Cardiac muscle cell (in vitro differentiated cells and primary cell): ENCODE measurements at regions not wholly inside any gene's neighbourhood (a gene's known extent, or its start where the extent isn't known, plus 50 kb on each side); places are given as distances from the start of the nearest gene placed in this dataset.

Source experiments
- DNase-seq, 2 donors: peaks; one replicate each; pipeline versions ENCODE4 v3.0.0 to v3.0.0-alpha.2; 2010 to 2017; ENCODE audit warnings: low read depth in 1 of 2, low spot score in 1 of 2
- H3K27ac ChIP-seq: fragments of 200-600 bp; sonication (generic); 2 replicates; pipeline ENCODE4 v1.5.1; 2016
- H3K27me3 ChIP-seq: fragments of 200-600 bp; sonication (generic); 2 replicates; pipeline ENCODE4 v1.6.0; 2016; ENCODE audit warnings: control low read depth
- H3K36me3 ChIP-seq: fragments of 200-600 bp; sonication (generic); 2 replicates; pipeline ENCODE4 v1.5.1; 2016; ENCODE audit warnings: control low read depth
- H3K4me1 ChIP-seq: fragments of 200-600 bp; sonication (generic); 2 replicates; pipeline ENCODE4 v1.8.1; 2017; ENCODE audit warnings: low read depth, mild to moderate bottlenecking, mixed run types
- H3K4me3 ChIP-seq: fragments of 200-600 bp; sonication (generic); 2 replicates; pipeline ENCODE4 v1.5.1; 2016; ENCODE audit warnings: mild to moderate bottlenecking
- H3K9me3 ChIP-seq: fragments of 200-600 bp; sonication (generic); 2 replicates; pipeline ENCODE4 v1.5.1; 2017; ENCODE audit warnings: low read depth, mild to moderate bottlenecking, control low read depth
- TF ChIP-seq, protein P1 (sequence below): IDR thresholded peaks from 2 replicates; pipeline ENCODE4 v1.5.1; 2012; ENCODE audit warnings: low read depth, mild to moderate bottlenecking, low read length

DNA sequence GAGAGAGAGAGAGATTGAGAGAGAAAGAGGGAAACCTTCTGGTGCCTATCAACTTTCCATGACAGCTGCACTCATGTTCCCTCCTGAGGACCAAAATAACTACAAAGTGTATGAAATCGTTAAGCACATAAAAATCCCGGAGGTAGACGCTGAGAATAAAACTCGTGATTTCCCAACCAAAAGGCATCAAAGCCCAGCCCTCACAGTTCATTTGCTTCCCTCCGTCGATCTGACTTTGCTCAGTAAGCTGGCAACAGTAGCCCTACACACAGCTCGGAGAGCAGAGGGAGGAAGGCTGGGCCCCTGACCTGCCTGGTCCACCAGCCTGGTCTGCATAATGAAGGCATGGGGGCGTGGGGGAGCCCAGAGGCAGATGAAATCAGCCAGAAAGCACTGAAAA is 273.9 kb upstream of the ZFHX3 start:
- Histone ChIP-seq H3K27ac (no peak overlapping the region), H3K9me3 (no peaks in the 10 kb centered on the region), H3K4me3 (no peak overlapping the region), H3K4me1 (peaks cover 10% of the 10 kb centered on the region), H3K27me3 (no peaks in the 10 kb centered on the region), H3K36me3 (no peaks in the 10 kb centered on the region)
- peak in 1 of 2 donors; percentile 15 for DNase-seq
- TF ChIP-seq, protein P1, sequence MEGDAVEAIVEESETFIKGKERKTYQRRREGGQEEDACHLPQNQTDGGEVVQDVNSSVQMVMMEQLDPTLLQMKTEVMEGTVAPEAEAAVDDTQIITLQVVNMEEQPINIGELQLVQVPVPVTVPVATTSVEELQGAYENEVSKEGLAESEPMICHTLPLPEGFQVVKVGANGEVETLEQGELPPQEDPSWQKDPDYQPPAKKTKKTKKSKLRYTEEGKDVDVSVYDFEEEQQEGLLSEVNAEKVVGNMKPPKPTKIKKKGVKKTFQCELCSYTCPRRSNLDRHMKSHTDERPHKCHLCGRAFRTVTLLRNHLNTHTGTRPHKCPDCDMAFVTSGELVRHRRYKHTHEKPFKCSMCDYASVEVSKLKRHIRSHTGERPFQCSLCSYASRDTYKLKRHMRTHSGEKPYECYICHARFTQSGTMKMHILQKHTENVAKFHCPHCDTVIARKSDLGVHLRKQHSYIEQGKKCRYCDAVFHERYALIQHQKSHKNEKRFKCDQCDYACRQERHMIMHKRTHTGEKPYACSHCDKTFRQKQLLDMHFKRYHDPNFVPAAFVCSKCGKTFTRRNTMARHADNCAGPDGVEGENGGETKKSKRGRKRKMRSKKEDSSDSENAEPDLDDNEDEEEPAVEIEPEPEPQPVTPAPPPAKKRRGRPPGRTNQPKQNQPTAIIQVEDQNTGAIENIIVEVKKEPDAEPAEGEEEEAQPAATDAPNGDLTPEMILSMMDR: no peak

DNA sequence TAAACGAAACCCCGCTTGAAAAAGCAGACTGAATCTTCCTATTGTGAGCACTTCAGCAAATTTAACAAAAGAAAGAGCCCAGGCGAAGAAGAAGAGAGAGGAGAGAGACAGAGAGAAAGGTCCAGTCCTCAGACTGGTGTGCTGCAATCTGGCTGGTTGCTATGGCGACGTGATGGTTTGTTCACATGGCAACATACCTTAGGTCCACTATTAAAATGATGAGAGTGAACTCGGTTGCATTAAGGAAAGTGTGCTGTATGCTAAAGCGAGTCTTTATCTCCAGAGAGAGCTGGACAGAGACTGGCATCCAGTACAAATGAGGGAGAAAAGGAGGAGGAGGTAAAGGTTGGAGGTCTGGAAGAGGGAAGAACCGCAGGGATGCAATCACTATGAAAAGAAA is 271.8 kb upstream of the ZFHX3 start:
- Histone ChIP-seq H3K4me1 (peaks cover 10% of the 10 kb centered on the region), H3K27me3 (no peaks in the 10 kb centered on the region), H3K9me3 (no peaks in the 10 kb centered on the region), H3K4me3 (no peak overlapping the region), H3K27ac (no peak overlapping the region), H3K36me3 (no peaks in the 10 kb centered on the region)
- no peak for DNase-seq
- TF ChIP-seq, protein P1: no peak

GRCh38 chr16:73319261-73319660 is 271.3 kb upstream of the ZFHX3 start:
- Histone ChIP-seq H3K27ac (no peak overlapping the region), H3K4me3 (no peak overlapping the region), H3K36me3 (no peaks in the 10 kb centered on the region), H3K9me3 (no peaks in the 10 kb centered on the region), H3K27me3 (no peaks in the 10 kb centered on the region), H3K4me1 (peaks cover 10% of the 10 kb centered on the region)
- TF ChIP-seq, protein P1: no peak
- no peak for DNase-seq

- TF ChIP-seq, protein P1: no peak
- no peak overlapping the region for H3K27ac ChIP-seq
- H3K36me3 ChIP-seq: no peaks in the 10 kb centered on the region
- H3K4me3 ChIP-seq: no peak overlapping the region
- peaks cover 10% of the 10 kb centered on the region for H3K4me1 ChIP-seq
- no peaks in the 10 kb centered on the region for H3K27me3 ChIP-seq
- DNase-seq: no peak
- H3K9me3 ChIP-seq: no peaks in the 10 kb centered on the region
Observed at GRCh38 chr16:73317321-73317857, 269.5 kb upstream of the ZFHX3 start.

GRCh38 chr16:73315645-73316044 is 267.7 kb upstream of the ZFHX3 start:
- H3K27ac ChIP-seq: no peak overlapping the region
- DNase-seq: no peak
- H3K4me3 ChIP-seq: no peak overlapping the region
- peaks cover 9% of the 10 kb centered on the region for H3K4me1 ChIP-seq
- no peaks in the 10 kb centered on the region for H3K27me3 ChIP-seq
- no peaks in the 10 kb centered on the region for H3K36me3 ChIP-seq
- H3K9me3 ChIP-seq: no peaks in the 10 kb centered on the region
- TF ChIP-seq, protein P1: no peak

GRCh38 chr16:73313950-73314349 is 266.0 kb upstream of the ZFHX3 start:
- Histone ChIP-seq H3K27ac (no peak overlapping the region), H3K9me3 (no peaks in the 10 kb centered on the region), H3K36me3 (no peaks in the 10 kb centered on the region), H3K27me3 (no peaks in the 10 kb centered on the region), H3K4me3 (no peak overlapping the region), H3K4me1 (peaks cover 9% of the 10 kb centered on the region)
- TF ChIP-seq, protein P1: no peak
- no peak for DNase-seq
